Epidermal melanocyte (primary cell): ENCODE measurements at regions not wholly inside any gene's neighbourhood (a gene's known extent, or its start where the extent isn't known, plus 50 kb on each side); places are given as distances from the start of the nearest gene placed in this dataset.
A peak's percentile ranks its signal among the peaks of the same experiment; 100 is the strongest.
"Not testable (repeated sequence)": the region's sequence is repeated elsewhere in the genome, so short reads cannot be mapped to it uniquely, and the experiment has no call there.

Experiments
- DNase-seq: peaks from one replicate; pipeline ENCODE4 v3.0.0; 2011; ENCODE audit warnings: low spot score; ENCODE audit not compliant: insufficient read length

DNA sequence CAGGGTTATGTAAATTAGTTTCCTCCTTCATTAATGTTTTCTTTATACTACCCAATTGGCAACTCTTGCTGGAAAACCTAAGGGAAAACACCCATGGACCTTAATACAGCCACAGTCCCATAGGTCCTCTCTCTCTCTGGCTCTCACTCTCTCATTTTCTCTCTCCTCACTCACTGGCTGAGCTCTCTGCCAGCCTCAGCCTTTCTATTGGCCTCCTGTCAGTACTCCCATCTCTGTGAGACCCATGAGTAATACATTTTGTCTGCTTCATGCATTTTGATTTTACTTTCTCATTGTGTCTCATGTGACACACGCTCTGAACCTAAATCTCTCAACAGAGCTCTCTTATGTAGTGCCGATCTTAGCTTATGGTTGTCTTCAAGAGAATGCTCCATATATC is 907.5 kb downstream of the C6orf118 start:
- DNase-seq, result no peak

DNA sequence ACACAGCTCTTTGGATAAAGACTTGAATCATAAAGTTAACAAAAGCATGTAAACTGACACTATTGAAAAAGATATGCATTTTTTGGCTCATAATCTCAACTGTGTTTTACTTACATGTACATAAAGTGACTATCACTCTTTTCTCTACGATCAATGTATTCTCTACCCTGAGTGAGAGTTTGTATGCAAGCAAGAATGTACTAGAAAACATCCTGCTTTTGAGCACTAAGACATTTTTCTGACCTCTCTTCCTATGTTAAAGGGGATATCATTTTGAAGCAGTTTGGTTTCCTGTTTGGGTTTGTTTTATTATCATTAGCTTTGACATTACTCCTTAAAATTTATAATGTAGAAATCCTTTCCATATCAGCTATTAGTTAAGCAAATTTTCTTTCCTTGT is 910.8 kb downstream of the C6orf118 start:
- no peak for DNase-seq

DNA sequence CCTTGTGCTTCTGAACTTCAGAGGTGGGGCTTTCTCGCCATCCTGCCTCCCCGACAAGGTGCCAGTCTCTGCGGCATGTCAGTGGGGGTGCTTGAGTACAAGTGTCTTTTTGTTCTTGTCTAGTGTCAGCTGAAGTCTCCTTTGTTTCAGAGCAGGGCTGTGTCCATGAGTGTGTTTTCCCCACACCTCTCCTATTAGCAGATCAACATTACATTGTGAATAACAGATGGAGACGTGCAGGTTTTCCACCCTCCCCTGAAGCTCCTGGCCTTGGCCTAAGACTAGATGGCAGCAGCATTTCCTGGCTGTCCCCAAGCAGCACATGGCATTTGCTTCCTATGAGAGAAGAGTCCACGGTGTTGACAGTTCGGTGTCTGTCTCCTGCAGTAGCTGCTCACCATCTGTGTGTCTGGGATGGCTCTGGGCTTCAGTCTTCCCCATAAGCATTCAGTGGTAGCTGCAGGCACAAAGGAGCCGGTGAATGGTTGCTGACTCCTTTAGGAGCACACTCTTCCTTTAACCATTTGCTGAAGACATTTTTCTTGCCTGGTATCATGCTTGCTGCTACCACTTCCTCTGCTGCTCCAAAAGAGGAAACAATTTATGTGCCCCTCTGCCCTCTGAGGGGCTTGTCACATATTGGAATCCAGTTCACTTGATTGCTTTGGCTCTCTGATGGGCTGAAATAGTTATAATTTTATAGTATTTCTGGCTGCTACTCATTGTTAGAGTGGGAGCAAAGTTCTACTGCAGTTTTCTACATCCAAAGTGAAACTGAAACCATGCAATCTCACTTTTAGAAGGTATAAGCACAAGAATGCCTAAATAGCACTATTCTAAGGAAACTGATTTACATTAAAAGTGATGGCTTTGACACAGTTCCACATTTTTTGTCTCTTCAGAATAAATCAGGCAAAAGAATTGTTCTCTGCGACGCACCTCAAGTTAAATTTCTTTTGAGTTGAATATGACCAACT is 913.0 kb downstream of the C6orf118 start:
- no peak for DNase-seq

DNA sequence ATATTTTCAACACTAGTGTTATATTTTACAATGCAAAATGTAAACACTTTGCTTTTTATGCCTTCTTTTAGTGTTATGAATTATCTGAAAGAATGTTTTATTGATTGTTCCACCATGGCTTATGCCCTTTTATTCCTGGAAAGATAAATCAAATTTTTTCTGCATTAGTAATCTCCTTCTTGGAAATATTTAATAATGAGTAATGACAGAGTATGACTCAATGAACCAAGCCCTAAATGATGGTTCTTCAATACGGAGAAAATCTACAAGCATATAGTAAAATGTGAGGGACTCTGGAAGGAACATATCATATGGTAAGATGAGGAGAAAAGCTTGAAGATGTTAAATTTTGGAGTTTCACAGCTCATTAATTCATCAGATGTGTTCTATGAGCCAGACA is 929.6 kb downstream of the C6orf118 start:
- no peak for DNase-seq

DNA sequence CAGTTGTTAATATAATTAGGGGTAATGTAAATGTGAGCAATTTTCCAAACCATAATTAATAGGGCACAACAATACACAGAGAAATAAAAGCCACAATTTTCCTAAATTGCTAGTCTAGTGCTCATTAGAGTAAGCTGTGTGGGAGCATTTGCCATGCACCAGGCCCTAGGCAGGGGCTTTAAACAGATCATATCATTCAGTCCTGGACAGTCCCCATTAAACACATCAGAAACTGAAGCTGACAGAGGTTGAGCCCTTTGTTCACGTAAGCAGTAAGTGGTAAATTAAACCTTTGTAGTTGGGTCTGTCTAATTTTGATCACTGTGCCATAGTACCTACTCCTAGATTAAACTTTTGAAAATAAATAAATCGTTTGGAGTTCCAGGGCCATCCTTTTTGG is 931.1 kb downstream of the C6orf118 start:
- no peak for DNase-seq

DNA sequence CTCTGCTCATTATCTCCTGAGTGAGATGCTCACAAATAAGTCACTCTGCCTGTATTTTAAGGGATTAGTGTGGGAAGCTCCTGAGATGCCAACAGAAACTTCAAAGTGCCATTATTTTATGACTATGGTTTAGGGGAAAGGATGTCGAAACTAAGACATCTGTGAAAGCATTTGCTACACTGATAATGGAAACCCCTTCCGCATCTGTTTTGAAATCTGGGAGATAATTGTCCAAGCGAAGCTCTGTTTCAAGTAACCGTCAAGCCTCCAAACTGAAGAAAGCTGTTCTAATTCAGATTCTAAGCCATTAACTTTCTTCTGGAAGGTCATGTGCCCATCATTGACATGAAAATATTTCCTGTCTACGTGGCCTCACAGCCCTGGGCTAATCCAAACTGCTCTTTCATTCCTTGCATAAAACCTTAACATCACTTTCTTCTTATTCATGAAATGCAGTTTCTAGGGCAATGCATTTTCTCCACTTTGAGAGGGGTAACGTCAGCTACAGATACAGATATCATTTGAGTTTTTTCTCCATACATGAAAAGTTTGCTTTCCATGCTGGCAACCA is 932.0 kb downstream of the C6orf118 start:
- no peak for DNase-seq

DNA sequence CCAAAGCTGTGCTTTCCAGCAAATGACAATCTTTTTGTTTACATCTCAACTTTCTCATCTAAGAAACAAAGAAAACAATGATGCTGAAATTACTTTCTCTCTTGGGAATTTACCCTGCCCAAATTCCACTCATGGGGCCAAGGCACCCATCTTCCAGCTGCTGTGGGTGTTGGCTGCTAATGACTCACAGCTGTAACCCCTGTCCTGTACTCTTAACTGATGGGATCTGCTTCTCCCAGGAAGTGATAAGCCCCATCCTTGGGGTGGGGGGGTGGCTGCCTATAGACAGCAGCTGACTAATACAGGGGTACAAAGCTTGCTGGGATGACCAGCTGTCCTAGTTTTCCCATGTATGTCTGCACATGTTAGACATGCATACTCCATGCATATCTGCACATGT is 938.6 kb downstream of the C6orf118 start:
- no peak for DNase-seq

DNA sequence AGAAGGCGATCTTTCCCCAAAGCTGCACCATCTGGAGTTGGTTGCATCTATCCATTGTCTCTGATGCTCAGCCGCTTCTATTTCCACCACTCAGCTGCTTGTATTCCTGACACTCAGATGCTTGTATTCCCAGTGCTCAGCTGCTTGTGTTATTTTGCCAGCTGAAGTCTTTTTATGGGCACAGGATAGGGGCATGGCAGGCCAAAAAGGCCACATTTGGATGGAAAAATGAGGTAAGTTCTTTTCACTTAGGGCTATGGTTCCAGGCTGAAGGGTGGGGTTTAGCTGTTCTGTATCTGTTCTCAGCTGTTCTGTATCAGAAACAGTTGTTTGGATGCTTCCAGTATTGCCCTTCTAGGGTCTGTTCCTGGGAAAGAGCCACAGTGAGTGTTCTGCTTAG is 944.9 kb downstream of the QKI start:
- no peak for DNase-seq

DNA sequence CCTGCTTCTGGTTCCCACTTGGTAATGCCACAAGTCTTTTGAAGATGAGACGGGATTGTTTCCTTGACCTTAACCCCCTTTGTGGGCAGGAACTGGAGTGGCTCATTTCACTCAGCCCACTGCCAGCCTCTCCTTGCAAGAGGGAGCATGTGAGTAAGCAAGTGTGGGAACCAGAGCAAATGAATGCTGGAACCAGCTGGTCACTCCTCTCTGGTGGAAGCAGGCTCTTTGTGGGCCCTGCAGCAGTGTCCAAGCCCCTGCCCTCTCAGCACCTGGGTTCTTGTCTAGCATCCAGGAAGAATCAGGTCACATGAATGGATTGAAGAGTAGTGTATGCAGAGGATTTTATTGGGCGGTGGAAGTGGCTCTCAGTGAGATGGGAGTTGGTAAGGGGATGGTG is 944.5 kb downstream of the QKI start:
- no peak for DNase-seq

DNA sequence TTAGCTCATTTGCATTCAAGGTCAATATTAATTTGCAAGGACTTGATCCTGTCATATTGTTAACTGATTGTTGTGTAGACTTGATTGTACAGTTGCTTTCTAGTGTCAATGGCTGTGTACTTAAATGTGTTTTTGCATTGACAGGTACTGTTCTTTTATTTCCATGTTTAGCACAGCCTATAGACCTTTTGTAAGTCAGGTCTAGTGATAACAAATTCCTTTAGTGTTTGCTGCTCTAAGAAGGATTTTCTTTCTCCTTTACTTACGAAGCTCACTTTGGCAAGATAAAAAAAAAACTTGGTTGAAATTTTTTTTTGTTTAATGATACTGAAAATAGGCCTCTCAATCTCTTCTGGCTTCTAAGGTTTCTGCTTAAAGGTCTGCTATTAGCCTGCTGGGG is 942.3 kb downstream of the QKI start:
- no peak for DNase-seq

DNA sequence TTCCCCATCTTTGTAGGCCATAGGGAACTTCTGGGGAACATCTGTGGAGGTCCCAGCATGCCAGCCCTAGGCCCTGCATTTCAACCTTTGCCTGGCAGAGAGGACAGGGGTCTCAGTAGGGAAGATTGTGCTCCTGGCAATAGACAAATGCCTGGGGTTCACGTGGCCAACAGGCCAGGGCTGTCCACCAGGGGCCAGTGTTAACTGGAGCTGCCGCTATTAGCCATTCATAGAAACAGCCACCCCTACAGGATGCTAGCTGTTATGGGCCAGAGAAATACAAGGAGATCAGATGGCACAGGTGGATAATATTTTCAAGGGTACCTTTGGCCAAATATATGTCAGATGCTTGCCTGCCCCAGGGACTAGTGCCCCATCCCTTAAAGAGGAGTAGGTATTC is 932.9 kb downstream of the QKI start:
- DNase-seq, result no peak

DNA sequence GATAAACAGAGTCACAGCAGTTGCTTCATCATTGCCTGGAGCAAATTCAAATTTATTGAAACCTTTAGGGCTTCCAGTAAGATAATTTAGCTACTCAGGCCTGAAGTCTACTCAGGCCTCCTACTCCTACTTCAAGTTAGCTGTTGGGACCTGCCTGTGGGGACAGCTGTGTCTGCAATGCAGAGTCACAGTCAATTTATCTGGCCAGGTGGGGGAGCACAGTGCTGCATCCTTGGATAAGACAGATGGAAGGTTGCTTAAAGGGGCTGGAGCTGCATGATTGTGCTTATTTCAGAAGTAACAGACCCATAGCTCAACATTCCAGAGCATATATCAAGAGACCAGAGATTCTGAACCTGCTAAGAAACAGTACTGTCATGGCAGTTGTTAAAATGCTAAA is 932.1 kb downstream of the QKI start:
- peak; percentile 13 for DNase-seq

DNA sequence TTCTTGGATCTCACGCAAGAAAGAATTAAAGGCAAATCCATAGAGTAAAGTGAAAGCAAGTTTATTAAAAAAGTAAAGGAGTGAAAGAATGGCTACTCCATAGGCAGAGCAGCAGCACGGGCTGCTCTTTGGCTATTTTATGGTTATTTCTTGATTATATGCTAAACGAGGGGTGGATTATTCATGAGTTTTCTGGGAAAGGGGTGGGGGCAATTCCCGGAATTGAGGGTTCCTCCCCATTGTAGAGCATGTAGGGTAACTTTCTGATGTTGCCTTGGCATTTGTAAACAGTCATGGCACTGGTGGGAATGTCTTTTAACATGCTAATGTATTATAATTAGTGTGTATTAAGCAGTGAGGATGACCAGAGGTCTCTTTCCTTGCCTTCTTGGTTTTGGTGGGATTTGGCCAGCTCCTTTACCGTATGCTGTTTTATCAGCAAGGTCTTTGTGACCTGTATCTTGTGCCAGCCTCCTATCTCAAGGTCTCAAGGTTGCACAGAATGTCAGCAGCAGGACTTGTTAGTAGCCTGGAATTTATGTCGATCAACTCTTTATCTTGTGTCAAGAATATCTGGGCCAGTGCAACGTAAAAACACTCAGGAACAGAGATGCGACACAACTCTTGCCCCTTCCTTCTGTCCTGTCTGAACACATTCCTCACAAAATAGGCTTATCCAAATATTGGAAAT is 931.4 kb downstream of the QKI start:
- no peak for DNase-seq

DNA sequence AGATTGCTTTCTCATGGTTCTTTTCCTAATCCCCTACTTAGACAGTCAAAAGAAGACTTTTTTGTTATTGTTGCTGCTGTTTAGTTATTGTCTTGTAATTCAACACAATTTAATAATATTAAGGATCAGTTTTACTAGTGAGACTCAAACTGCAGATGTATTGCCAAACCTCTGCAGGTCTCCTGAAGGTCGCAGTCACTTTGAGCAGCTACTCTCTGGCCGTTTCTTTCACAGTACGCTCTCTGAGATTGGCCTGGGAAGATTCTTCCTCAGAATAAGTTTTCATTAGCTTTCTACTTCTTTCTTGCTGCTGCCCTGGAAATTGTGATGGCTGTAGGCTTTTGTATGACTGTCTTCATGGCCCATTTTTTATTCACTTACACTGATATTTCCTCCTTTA is 930.8 kb downstream of the QKI start:
- no peak for DNase-seq

DNA sequence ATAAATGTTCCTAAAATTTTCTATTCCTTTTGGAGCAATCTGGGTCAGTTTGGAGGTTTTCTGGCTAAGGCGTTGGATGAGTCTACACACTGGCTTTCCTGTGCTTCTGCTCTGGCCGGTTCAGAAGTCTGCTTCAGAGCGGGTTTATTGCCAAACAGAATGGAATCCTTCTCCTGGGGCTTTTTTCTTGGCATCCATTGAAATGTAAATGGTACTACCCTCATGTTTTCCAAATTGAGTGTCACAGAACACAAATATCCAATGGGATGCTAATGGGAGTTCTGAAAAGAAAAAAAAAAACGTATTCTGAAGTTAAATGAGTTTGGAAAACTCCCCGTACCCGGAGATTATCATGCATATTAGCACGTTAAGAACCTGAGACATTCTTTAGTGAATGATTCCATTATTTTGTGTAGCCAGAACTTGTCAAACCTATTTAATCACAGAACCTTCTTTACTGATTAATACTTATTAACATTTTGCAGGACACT is 930.3 kb downstream of the QKI start:
- no peak for DNase-seq

DNA sequence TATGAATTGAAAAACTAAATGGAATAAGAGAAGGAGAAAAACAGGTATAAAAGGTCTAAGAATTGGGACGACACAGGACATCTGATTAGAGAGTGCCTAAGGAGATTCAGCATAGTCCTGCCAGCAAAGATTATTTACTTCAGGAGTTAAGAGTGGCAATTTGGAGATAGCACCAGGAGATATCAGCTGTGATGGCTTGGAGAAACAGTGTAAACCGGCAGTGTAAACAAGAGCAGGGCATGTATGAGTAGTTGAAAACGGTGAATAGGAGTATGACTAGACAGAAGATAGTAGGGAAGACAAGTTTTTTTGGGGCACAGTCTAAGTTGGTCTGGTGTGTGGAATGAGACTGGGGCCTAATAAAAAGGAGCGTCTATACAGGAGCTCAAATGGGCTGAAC is 924.9 kb downstream of the QKI start:
- DNase-seq, result not testable (repeated sequence)

DNA sequence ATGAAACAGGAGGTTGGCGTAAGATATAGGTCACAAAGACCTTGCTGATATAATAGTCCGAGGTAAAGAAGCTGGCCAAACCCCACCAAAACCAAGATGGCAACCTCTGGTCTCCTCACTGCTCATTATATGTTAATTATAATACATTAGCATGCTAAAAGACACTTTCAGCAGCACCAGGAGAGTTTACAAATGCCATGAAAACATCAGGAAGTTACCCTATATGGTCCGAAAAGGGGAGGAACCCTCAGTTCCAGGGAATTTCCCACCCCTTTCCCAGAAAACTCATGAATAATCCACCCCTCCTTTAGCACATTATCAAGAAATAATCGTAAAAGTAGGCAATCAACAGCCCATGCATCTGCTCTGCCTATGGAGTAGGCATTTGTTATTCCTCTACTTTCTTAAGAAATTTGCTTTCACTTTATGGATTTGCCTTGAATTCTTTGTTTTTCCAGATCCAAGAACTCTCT is 923.4 kb downstream of the QKI start:
- DNase-seq, result no peak

DNA sequence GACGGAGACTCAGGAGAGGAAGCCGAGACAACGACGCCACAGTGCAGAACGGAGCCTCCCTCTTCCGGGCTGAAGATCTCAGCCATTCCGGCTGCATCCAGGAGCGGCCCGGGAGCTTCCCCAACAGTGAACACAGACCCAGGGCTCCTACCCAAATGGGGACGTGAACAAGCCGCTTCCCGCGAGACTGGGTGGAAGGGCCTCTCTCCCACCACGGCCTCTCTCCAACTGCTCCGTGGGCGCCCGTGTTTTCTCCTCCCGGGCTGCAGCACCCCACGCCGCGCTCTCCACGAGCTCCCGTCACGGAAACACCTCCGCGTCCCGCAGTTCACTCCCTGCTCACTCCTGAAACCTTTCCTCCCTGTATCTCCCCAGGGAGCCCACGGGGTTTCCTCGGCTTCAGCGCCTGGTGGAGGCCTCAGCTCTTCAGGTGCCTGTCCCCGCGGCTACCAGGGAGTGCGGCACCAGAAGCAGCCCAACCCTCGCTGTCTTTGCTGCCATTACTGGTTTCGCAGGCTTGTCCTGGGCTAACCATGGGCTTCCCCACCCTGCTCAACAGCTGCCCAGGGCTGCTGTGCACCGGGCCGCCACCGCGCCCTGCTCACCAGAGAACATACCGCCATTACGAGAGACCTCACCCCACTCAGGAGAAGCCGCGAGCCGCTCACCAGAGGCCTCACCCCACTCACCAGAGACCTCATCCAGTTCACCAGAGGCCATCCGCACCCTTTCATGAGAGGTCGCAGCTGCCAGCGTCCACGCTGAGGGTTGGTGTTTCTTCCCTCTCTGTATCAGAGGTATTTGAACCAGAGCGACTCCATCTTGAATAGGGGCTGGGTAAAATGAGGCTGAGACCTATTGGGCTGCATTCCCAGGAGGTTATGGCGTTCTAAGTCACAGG is 922.8 kb downstream of the QKI start:
- no peak for DNase-seq

DNA sequence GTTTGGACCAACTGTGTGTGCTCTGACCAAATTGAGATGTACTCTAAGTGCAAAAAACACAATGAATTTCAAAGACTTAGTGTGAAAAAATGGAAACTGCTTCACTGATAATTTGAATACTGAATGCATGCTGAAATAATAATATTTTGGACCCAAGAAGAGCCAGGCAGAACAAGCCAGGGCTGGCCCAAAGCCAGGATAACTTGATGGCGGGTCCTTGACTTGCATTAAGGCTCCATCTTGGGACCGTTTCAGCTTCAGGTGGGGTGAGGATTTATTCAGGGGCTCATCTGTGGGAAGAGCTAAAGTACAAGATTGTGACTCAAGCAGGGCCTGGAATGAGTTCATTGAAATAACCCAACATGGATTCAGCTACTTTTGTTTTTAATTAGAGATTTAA is 921.9 kb downstream of the QKI start:
- DNase-seq, result no peak

DNA sequence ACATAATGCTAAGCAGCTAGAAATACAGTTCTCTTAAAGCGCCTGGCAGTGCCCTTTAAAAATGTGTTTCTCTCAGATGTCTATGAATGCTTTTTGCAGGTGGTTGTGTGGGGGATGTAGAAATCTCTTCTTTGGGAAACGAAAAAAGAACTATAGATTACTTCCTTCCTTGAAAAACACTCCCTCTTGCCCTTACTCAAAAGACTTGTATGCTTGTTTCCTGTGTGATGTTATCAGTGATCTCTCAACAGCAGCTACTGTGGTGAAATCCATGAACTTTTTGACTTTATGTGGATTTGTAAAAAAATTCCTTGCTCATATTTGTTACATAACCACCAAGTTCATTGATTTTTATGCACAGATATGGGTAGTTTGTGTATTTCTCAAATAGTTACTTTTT is 916.5 kb downstream of the QKI start:
- no peak for DNase-seq

DNA sequence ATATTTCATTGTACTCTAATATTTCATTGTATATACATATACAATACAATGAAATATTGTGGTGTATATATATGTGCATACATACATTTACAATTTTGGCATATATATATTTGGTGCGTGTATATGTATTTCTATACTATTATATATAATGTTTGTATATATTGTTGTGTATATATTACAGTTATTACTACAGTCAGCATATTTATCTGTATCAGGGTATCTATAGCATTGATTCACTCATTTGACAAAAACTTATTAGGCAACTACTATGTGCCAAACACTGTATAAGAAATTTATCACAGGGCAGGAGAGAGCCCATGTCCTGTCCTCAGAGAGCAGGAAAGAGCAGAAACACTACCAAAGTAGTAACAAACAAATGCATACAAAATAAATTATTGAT is 910.6 kb downstream of the QKI start:
- DNase-seq, result no peak
